Stimulated activated CD4-positive, alpha-beta T cell treated with anti-CD3 and anti-CD28 coated beads, Interleukin-15, amount 100 ng/mL, for 48 hours (primary cell): ENCODE measurements at regions not wholly inside any gene's neighbourhood (a gene's known extent, or its start where the extent isn't known, plus 50 kb on each side); places are given as distances from the start of the nearest gene placed in this dataset.

Experiments
- DNase-seq, 2 donors: peaks; one replicate each; pipeline ENCODE4 v3.0.0-alpha.2; 2020; ENCODE audit warnings: low read depth in 2 of 2

GRCh38 chr13:107252428-107252827 is 684.5 kb upstream of the ARGLU1 start:
- no peak for DNase-seq

GRCh38 chr13:107252021-107252420 is 684.1 kb upstream of the ARGLU1 start:
- no peak for DNase-seq

- no peak for DNase-seq
Observed at GRCh38 chr13:107251341-107251740, 683.4 kb upstream of the ARGLU1 start.

- no peak for DNase-seq
Observed at GRCh38 chr13:107250628-107251027, 682.7 kb upstream of the ARGLU1 start.

GRCh38 chr13:107244241-107244640 is 676.3 kb upstream of the ARGLU1 start:
- DNase-seq = no peak

- DNase-seq = no peak
Observed at GRCh38 chr13:107242138-107242537, 674.2 kb upstream of the ARGLU1 start.

- no peak for DNase-seq
Observed at GRCh38 chr13:107241381-107241780, 673.4 kb upstream of the ARGLU1 start.

GRCh38 chr13:107239213-107239612 is 671.3 kb upstream of the ARGLU1 start:
- DNase-seq = no peak

- no peak for DNase-seq
Observed at GRCh38 chr13:107238262-107238981, 670.5 kb upstream of the ARGLU1 start.

- DNase-seq = no peak
Observed at GRCh38 chr13:107234319-107235073, 666.6 kb upstream of the ARGLU1 start.

GRCh38 chr13:107233541-107233940 is 665.6 kb upstream of the ARGLU1 start:
- no peak for DNase-seq

GRCh38 chr13:107231944-107232343 is 664.0 kb upstream of the ARGLU1 start:
- no peak for DNase-seq

- DNase-seq = no peak
Observed at GRCh38 chr13:107223867-107224266, 655.9 kb upstream of the ARGLU1 start.

- no peak for DNase-seq
Observed at GRCh38 chr13:107222597-107222996, 654.7 kb upstream of the ARGLU1 start.

- DNase-seq = no peak
Observed at GRCh38 chr13:107220245-107220644, 652.3 kb upstream of the ARGLU1 start.

GRCh38 chr13:107217251-107217650 is 649.3 kb upstream of the ARGLU1 start:
- DNase-seq = no peak

- no peak for DNase-seq
Observed at GRCh38 chr13:107216046-107216755, 648.3 kb upstream of the ARGLU1 start.

- peak; percentile 22 to 27 for DNase-seq
Observed at GRCh38 chr13:107211073-107211472, 643.1 kb upstream of the ARGLU1 start.

GRCh38 chr13:107210723-107211030 is 642.7 kb upstream of the ARGLU1 start:
- DNase-seq = no peak

GRCh38 chr13:107209824-107210722 is 642.1 kb upstream of the ARGLU1 start:
- no peak for DNase-seq

- no peak for DNase-seq
Observed at GRCh38 chr13:107208889-107209288, 641.0 kb upstream of the ARGLU1 start.
